Stimulated activated CD4-positive, alpha-beta T cell treated with anti-CD3 and anti-CD28 coated beads, Interleukin-1b, Interleukin-23, amount 100 ng/mL, for 48 hours (primary cell): ENCODE measurements at regions not wholly inside any gene's neighbourhood (a gene's known extent, or its start where the extent isn't known, plus 50 kb on each side); places are given as distances from the start of the nearest gene placed in this dataset.

Experiments
- DNase-seq: peaks from one replicate; pipeline ENCODE4 v3.0.0-alpha.2; 2020

DNA sequence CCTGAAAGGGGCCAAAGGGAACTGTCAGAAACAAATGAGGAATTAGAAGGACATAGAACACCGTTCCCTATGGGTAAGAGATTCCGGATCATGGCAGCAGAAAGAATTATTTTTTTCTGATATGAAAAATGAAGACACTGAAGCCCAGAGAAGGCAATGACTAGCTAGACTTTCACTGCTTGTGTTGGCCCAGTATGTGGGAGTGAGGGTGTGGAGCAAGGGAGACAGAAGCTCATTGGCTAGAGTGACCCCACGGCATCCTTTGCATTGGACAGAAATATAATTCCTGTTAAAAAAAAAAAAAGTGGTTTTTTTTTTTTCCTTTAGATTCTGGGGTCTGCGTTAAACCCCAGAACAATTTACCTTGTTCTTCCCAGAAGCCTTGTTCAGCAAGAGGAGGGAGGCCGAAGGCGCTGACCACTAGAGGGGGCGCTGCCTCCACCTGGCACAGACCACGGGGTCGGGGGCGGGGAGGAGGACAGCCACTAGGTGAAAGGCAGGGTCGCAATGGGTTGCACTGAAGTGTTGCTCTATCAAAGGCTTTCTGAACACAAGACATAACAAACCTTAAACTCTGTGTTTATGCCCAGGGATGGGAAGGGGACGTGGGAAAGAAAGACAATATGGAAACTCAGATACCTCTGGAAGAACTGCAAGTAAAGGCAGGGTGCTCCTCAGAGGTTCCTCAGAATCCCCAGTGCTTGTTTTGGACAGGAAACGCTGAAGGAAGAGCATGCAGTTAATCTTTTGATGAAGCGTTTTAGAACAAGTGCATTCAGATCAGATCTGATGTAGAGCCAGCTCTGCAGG is 156.8 kb downstream of the KCNA5 start:
- DNase-seq = peak; percentile 31

DNA sequence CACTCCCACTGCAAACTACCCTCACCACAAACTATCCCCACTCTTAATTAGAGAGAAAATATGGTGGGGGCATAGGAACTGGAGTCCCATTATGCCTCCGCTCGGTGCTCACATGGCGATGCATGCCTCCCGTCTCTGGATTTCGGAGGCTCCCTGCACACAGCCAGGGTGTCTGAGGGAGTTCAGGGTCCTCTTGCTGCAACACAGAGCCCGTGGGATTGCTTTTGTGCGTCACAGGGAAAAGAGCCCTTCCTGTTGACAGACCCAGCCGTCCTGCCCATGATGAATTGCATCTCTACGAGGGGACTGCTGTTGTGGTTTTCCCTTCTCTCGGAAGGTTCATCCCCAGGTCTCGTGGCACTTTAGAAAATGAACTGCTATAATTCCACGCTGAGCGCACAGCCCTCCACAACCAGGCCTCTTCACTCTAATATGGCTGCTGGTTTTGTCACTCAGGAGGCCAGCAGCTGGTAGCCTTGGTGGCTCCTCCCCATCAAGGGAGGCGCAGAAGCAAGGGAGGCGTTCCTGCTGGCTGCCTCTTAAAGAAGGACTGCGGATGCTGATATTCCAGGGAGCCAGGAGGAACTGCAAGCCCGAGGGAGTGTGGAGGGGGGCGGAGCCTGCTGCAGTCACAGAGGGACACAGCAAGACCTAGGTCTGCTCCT is 158.0 kb downstream of the KCNA5 start:
- no peak for DNase-seq

DNA sequence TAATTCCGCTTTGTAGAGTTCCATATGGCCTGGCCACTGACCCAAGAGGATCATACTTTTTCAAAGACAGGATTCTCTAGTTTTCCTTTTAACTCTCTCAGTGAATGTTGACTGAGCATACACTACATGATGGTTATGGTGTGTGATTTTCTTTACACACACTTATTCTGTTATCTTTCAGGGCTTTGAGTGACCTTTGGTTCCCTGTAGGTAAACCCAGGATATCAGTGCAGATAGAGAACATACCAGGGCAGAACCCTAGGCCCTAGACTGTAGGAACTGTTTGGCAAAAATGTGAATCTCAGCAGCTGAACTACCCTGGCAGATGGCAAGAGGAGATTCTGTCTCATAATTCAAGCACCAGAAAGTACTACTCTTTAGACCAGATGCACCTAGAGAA is 159.6 kb downstream of the KCNA5 start:
- no peak for DNase-seq

DNA sequence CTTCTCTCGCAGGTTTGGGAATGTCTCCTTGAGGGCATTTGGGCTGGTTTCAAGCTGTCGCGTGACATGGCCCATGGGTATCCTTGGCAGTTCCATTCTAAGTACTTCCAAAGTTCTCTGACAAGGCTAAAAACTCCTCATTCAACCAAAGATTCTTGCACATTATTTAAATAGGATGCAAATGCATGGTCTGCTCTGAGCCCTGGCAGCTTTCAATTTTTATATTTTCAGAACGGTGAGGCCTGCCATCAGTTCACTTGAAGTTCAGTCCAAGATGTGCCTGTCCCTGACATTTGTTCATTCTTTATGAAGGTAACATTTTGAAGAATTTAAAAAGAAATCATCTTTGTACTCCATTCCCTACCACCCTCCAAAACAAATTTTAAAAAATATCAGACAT is 160.0 kb downstream of the KCNA5 start:
- DNase-seq = no peak

DNA sequence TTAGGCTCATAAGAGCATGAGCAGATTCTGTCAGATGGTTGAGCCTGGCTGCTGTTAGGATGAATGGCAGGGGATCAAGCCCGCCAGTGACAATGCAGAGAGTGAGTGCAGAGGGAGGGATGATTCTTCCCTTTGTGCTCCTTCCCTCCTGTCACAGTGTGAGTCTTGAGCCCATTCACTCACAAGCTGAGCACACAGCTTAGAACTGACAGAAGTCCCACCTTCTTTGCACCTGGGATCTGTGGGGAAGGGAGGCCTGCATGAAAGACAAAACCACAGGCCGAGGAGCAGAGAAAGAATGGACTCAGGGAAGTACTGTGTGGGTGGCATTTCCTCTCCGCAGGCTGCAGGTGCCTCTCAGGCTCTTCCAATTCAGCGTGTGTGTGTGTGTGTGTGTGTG is 160.6 kb downstream of the KCNA5 start:
- no peak for DNase-seq

DNA sequence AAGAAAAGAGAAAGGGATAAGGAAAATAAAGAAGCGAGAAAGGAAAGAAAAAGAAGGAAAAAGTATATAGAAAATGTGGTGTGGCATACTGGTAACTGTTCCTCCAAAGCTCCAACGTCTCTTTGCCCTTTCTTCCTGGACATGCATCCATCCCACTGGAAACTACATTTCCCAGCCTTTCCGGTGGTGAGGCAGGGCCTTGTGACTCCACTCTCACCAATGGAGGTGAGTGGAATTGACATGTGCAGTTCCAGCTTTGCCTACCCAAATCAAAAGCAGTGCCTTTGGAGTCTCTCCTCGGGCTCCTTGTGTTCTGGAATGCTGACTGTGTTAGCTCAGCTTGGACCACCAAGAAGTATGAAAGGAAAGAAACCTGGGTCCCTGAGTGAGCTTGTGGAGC is 161.2 kb downstream of the KCNA5 start:
- DNase-seq = no peak

DNA sequence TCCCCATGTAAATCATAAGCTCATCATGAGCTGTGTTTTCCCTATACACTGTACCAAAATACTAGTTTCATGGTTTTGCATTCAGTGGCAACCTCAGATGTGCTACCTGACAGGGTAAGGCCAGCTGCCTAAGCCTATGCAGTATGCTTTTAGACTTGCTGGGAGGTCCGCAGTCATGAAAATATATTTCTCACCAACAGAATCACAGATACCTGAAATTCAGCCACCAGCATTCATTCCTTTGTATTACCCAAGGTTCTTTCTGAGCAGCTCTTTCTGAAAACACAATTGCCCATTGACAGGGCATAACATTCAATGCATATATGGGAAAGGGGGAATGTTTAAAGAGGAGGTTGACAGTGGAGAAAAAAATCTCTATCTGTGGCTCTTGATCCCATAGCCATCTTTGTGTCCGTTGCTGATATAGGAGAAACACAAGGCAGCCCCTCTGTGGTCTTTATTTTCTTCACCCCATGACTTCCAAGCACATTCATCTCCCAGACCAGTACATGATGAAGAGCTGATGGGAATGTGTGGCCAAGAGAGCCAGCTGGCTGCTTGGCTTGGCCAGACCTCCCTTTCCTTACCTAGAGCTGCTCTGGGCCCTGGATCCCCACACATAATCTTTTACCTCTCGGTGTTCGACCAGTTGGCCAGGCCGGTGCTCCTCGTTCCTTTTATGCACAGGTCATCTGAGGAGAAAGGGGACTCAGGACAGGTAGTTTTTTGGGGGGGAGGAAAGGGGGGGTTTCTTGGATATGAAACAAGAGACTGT is 162.9 kb downstream of the KCNA5 start:
- no peak for DNase-seq

DNA sequence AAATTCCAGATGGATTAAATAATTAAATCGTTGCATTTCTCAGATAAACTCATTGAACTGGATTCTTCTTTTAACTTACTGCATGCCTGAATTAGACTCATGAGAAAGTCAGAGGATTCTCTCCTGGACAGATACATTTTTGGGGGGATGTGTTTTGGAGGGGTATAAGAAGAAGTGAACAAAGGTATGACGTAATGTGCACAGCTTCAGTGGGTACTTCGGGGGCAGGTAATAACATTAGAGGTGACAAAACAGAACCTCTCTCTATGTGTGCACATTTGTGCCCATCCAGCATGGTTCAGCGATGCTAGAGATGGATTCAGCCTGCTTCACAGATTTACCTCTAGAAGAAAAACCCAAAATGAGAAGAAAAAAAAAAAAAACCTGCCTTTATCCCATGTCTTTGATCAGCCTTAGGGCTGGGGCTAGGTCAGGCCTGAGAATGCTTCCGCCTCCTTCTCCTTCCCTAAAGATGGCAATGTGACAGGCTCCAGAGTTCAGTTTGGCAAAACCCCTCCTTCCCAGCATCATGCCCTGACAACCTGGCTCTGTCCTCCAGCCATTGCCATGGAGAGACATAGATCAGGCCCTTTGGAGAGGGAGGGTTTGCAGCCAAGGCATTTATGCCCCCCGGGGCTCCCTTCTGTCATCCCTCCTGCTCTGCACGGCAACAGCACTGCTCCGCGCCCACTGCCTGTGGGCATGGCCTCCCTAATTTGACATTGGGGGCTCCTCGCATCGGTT is 166.7 kb downstream of the KCNA5 start:
- DNase-seq = no peak

DNA sequence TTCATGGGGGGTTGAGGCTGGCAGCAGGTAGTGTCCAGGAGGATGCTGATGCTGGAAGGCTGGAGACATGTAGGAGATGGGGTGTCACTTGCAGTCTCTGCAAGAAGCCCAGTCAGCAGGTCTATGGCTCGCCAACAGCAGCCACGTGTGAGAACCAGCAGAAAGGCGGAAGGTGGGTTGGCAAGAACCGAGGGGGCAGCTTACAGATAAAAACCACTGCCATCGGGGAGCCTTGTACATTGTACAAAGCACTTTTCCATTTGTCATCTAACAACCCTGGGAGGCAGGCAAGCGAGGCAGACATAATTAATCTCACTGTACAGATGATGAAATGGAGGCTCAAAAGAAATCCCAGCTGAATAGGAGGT is 167.2 kb downstream of the KCNA5 start:
- DNase-seq = no peak

DNA sequence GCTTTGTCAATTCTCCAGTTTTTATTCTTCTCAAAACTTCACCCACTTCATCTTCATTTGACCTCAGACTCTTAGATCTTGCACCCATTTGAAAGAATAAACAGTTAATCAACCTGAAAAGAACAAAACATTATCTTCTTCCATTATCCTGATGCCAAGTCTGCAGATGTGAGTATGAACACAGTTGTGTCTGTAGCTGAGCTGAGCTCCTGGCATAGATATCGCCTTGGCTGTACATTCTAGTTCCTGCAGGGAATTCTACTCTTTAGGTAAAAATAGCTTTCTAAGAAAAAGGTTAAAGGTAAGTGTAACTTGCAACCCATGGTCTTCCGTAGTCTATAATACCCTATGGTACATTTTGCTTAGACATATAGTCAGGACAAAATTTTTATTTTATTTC is 169.7 kb downstream of the KCNA5 start:
- no peak for DNase-seq

DNA sequence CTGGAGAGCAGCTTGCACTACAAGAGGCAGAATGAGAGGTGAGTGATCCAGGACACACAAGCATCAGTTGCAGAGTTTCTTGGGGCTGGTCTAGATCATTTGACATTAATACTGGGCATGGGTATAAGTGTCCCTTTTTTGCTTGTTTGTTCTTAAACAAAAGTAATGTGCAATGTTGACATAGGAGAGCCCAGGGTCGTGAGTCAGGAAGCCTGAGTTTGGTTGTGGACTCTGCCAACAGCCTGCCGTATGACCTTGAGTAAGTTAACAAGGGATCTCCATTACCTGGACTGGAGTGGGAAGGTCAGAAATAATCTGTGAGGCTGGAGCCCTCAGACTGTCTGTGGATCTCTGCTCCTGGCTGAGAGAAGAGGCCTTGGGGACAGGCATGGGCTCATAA is 170.3 kb downstream of the KCNA5 start:
- no peak for DNase-seq

DNA sequence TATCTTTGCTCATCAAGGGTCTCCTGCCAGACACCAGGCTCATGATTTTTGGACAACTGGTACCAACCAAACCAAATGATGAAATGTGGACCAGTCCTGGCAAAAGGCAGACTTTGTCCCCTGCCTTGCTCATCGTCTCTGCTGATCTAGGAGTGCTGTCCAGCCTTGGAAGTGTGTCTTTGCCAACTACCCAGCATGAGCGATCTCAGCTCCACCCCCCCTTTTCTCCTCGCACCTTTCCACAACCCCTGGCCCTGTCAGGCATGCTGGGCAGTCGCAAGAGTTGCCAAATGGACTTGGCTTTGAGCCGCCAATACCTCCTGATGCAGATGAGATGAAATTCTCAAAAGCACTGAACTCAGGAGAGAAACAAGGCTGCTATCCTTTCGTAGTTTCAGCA is 174.3 kb downstream of the KCNA5 start:
- DNase-seq = no peak

DNA sequence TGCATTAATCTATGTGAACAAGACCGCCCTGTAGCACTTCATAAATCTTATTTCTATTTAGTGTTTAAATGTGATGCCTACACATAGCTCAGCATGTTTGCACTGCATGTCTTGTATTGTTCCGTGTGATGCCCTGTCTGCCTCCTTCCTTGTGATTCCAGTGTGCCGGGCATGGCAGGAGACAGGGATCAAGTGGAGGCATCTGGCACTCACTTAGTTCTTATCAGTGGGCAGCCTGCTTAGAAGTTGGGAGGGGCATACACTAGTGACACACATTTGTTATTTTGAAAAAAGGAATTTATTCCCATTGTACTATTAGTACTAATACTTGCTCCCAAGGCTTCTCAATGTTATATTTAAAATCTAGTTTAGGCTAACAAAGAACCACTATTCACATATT is 176.4 kb downstream of the KCNA5 start:
- DNase-seq = no peak

DNA sequence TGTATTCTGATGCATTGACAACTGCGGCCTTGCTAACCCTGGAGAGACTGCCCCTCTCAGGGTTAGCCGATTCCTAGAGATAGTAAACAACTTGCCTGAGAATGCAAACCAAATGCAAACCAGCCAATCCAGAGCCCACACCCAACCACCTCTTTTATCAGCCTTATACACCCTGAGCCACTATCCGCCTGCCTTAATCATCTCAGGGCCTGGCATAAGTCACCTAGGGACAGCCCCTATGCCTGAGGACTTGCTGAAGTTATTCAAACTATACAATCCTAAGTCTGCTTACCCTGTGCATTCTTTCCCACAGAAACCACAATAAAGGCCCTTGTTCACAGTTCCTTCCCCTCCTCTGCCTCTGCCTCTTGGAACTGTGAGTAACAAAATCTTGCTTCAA is 177.2 kb downstream of the KCNA5 start:
- DNase-seq = peak; percentile 54

DNA sequence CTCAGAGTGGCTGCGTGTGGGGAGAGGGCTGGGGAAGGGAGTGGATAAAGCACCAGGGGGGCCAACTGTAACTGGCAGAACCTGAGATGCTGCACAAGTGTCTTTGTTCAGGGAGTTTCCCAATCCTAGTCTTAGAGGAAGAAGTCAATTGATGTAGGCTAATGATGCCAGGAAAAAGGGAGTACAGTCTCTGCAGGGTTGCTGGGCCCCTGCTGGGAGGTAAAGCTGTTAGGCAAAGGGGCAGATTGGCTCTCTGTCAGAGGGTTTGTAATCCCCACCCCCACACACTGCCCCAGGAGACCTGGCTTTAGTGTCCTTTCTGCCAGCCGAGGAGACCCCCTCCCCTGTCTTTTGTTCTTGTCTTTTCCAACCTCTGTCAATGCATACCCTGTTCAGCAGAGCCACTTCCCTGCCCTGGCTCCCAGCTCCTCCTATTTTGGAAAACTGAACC is 178.4 kb downstream of the KCNA5 start:
- no peak for DNase-seq

DNA sequence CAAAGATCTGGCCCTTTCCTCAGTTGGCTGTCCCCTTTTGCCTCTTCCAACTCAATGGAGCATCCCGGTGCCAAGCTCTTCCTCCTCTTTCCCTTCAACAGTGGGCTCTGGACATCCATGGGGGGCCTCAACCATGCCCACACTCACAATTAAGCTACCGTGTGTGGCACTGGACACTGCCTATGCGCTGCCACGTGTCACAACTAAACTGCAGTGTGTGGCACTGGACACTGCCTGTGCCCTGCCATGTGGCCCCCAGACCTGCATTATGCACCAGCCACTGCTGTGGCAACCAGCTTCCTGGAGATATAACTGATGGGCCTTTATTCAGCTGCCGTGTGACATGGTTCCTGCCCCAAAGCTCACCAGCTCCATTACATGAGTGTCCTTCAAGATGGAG is 179.1 kb downstream of the KCNA5 start:
- DNase-seq = no peak

DNA sequence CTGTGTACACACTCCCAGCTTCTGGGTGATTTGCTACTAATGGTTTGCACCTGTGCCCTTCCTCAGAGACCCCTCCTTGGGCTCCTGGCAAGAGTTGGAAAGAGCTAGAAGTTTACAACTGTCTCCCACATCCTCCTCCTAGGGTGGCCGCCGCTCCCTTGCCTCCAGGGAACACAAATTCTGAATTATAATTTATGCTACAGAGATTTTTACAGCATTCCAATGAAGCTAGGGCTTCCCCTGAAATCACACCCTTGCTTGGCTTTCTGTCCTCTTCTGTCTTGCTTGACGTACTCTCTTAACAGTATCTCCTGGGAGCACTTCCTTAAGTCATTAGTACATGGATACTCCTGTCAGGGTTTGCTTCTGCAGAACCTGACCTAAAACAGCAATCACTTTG is 180.2 kb downstream of the KCNA5 start:
- DNase-seq = no peak

DNA sequence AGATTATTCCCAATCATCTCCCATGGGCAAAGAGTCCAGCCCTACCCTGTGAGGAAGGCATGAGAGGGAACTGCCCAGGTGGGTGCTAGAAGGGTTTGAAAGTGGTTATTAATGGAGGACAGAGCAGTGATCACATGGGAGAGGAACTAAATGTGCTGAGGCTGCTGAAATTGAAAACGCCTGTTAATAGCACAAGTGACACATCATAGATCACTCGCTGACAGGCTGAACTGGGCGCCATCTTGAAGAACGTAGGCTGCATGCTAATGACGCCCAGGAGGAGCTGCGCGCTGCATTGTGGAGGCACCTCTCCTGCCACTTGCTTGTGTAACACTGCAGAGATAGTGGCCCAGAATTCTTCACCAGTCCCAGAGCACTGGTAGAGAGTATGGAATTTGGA is 182.9 kb downstream of the KCNA5 start:
- DNase-seq = no peak

DNA sequence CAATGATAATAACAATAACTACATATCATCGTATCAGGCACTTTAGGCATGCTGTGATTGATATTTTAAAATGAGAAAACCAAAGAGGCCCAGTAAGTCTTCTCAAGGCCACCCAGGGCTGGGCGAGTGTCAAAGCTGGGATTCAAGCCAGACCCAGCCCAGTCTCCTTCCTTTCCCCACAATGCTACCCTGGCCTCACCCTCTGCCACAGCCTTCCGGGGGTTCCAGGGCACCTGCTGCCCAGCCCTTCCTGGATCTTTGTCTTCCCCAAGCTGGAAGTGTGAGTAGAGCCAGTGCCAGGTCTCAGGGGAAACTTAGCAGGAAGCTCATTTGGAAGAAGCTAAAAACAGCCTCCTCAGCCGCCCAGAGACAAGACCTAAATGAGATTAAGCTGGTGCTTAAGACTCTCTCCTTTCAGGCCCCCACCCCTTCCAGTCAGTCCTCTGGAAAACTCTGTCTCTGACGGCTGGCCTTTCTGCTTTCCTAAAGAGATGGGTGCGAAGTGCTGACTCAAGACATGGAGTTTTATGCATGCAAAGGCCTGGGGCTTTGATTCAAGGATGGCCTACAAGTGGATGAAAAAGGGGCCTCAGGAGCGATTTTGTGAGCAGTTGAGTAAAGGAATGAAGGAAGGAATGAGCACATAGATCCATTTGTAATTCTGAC is 184.2 kb downstream of the KCNA5 start:
- no peak for DNase-seq

DNA sequence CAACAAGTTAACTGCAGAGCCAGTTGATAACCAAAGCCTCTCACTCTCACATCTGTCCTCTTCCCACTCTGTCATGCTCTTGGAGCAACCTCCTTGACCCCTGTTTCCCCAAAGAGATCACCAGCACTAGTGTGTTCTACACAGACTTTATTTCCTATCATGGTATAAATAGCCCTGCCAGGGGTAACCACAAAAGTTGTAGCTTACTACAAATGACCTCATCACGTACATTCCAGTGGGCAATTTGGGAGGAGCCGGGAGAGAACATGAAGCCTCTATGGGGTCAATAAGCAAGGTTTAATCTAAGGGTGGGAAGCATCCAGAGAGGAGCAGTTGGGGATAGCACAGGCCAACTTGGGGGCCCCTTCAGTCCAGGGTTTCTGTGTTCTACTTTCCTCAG is 186.5 kb downstream of the KCNA5 start:
- DNase-seq = no peak

DNA sequence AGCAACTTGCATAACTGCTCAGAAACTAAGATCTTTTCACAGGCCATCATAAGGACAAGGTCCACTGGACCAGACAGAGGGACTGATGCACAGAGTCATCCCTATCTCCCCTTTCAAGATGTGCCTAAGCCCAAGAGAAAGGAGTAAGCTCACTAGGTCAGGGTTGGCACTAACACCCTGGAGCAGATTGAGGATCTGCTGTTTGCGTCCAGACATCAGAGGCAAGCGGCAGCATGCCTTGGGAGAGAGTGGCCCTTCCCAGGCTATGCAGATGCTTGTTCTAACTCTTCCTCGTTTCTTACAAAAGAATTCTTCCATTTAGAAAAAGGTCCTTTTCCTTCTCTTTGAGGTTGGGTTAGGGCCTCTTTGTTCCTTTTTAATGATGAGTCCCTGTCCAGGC is 187.2 kb downstream of the KCNA5 start:
- no peak for DNase-seq

DNA sequence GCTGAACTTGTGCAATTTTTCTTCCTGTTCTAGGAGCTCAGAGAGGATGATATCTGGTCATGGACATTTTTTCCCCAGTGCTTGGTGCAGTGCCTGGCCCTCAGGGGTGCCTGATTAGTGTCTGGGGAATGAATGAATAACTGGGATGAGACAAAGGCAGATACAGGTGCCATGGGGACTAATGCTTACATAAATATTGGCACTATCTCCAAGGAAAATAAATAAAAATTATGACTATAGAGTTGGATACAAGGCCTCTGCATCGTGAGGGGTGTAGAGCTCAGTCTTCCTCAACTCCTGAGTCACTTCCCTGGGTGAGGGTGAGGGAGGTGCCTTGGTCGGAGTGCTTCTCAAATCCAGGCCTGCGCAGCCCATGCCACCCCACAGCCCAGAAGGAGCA is 188.6 kb downstream of the KCNA5 start:
- no peak for DNase-seq
